ENCODE measurements at regions not wholly inside any gene's neighbourhood (a gene's known extent, or its start where the extent isn't known, plus 50 kb on each side); places are given as distances from the start of the nearest gene placed in this dataset.

GRCh38 chr18:71887509-71887908 lies 656.6 kb downstream of the CBLN2 start:
- Histone ChIP-seq H3K27me3 (no peaks in the 10 kb centered on the region), H3K36me3 (no peaks in the 10 kb centered on the region), H3K9me3 (no peaks in the 10 kb centered on the region), H3K27ac (no peak overlapping the region), H3K4me3 (no peak overlapping the region), H3K4me1 (no peaks in the 10 kb centered on the region)
- WGBS, result 89% methylated on average over 1 of the region's 1 CpG
- DNase-seq (ENCODE audit: low spot score in 2 of 2), result no peak
- TF ChIP-seq POLR2AphosphoS5 (IDR thresholded peaks at IDR 0.05) (no peak), EP300 (IDR thresholded peaks at IDR 0.05) (no peak), POLR2A (IDR thresholded peaks at IDR 0.05) (no peak)
- TF ChIP-seq, protein P1, sequence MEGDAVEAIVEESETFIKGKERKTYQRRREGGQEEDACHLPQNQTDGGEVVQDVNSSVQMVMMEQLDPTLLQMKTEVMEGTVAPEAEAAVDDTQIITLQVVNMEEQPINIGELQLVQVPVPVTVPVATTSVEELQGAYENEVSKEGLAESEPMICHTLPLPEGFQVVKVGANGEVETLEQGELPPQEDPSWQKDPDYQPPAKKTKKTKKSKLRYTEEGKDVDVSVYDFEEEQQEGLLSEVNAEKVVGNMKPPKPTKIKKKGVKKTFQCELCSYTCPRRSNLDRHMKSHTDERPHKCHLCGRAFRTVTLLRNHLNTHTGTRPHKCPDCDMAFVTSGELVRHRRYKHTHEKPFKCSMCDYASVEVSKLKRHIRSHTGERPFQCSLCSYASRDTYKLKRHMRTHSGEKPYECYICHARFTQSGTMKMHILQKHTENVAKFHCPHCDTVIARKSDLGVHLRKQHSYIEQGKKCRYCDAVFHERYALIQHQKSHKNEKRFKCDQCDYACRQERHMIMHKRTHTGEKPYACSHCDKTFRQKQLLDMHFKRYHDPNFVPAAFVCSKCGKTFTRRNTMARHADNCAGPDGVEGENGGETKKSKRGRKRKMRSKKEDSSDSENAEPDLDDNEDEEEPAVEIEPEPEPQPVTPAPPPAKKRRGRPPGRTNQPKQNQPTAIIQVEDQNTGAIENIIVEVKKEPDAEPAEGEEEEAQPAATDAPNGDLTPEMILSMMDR (IDR thresholded peaks at IDR 0.05), result no peak

DNA sequence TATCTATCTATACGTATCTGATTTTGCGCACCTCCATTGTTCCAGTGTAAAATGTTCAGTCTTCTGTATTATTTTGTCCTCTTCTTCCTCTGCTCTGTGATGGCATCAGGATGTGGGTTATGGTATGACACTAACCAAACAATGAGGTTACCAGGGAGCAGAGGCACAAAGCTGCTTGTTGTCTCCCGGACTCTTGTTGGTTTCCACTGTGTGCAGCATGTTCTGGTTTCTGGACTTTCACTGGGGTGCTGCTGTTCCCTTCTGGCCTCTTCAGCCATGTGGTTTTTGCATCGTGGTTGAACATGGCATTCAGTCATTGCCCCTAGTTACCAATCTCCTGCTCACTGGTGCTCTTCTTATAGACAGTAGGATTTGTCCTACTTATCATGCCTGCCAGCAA lies 665.9 kb downstream of the CBLN2 start:
- Histone ChIP-seq H3K27ac (no peak overlapping the region), H3K4me3 (no peak overlapping the region), H3K4me1 (no peaks in the 10 kb centered on the region), H3K27me3 (no peaks in the 10 kb centered on the region), H3K36me3 (no peaks in the 10 kb centered on the region), H3K9me3 (peaks cover 3% of the 10 kb centered on the region)
- DNase-seq (ENCODE audit: low spot score in 2 of 2), result no peak
- 90% methylated on average over 4 of the region's 4 CpGs for WGBS
- TF ChIP-seq, protein P1 (IDR thresholded peaks at IDR 0.05), result no peak
- TF ChIP-seq POLR2AphosphoS5 (IDR thresholded peaks at IDR 0.05) (no peak), EP300 (IDR thresholded peaks at IDR 0.05) (no peak), POLR2A (IDR thresholded peaks at IDR 0.05) (no peak)

GRCh38 chr18:71873695-71874094 lies 670.4 kb downstream of the CBLN2 start:
- Histone ChIP-seq H3K27me3 (no peaks in the 10 kb centered on the region), H3K36me3 (no peaks in the 10 kb centered on the region), H3K9me3 (no peaks in the 10 kb centered on the region), H3K4me1 (no peaks in the 10 kb centered on the region), H3K4me3 (no peak overlapping the region), H3K27ac (no peak overlapping the region)
- no peak for DNase-seq (ENCODE audit: low spot score in 2 of 2)
- TF ChIP-seq EP300 (IDR thresholded peaks at IDR 0.05), result no peak
- no peak for TF ChIP-seq POLR2A (IDR thresholded peaks at IDR 0.05)
- TF ChIP-seq, protein P1 (IDR thresholded peaks at IDR 0.05), result no peak
- TF ChIP-seq POLR2AphosphoS5 (IDR thresholded peaks at IDR 0.05), result no peak
- 88% methylated on average over 4 of the region's 4 CpGs for WGBS

DNA sequence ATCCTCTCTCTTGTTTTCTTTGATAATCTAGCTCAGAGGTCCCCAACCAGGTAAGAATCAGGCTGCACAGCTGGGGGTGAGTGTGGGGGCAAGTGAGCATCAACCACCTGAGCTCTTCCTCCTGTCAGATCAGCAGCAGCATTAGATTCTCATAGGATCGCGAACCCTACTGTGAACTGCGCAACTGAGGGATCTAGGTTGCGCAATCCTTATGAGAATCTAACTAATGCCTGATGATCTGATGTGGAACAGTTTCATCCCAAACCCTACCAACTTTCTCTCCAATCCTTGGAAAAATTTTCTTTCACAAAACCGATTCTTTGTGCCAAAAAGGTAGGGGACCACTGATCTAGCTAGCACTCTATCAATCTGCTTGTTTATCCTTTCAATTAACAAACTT lies 678.3 kb downstream of the CBLN2 start:
- no peaks in the 10 kb centered on the region for H3K36me3 ChIP-seq
- WGBS, result 87% methylated on average over 5 of the region's 5 CpGs
- H3K4me3 ChIP-seq, result no peak overlapping the region
- no peaks in the 10 kb centered on the region for H3K27me3 ChIP-seq
- DNase-seq (ENCODE audit: low spot score in 2 of 2), result no peak
- TF ChIP-seq, protein P1 (IDR thresholded peaks at IDR 0.05), result no peak
- TF ChIP-seq EP300 (IDR thresholded peaks at IDR 0.05), result no peak
- no peak for TF ChIP-seq POLR2A (IDR thresholded peaks at IDR 0.05)
- no peak for TF ChIP-seq POLR2AphosphoS5 (IDR thresholded peaks at IDR 0.05)
- no peak overlapping the region for H3K27ac ChIP-seq
- no peaks in the 10 kb centered on the region for H3K9me3 ChIP-seq
- H3K4me1 ChIP-seq, result no peaks in the 10 kb centered on the region

DNA sequence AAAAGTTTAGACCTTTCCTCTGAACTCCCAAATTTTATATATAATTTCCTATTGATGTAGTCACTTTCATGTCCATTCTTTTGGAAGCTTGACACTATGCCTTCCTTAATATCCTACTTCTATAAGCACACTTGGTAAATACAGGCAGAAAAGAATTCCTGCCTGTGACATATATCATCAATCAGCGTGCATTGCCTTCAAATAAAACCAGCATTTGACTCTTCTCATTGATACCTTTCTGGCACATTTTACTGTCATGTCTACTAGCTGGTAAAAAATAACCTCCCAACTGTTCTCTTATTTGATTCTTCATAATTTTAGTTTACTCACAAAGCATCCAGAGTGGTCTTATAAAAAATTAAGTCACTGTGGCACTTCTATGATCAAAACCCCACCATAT lies 693.5 kb downstream of the CBLN2 start:
- Histone ChIP-seq H3K9me3 (peaks cover 4% of the 10 kb centered on the region), H3K27me3 (no peaks in the 10 kb centered on the region), H3K36me3 (no peaks in the 10 kb centered on the region), H3K27ac (no peak overlapping the region), H3K4me1 (no peaks in the 10 kb centered on the region), H3K4me3 (no peak overlapping the region)
- TF ChIP-seq POLR2A (IDR thresholded peaks at IDR 0.05) (no peak), POLR2AphosphoS5 (IDR thresholded peaks at IDR 0.05) (no peak), EP300 (IDR thresholded peaks at IDR 0.05) (no peak)
- TF ChIP-seq, protein P1 (IDR thresholded peaks at IDR 0.05), result no peak
- 84% methylated on average over 1 of the region's 1 CpG for WGBS
- no peak for DNase-seq (ENCODE audit: low spot score in 2 of 2)

All from suprapubic skin (tissue), 4 donors.